HFF-Myc (cell line): ENCODE measurements at regions not wholly inside any gene's neighbourhood (a gene's known extent, or its start where the extent isn't known, plus 50 kb on each side); places are given as distances from the start of the nearest gene placed in this dataset.

Source experiments
- DNase-seq: peaks from one replicate; pipeline ENCODE4 v3.0.0-alpha.2; 2011; ENCODE audit warnings: low read depth; ENCODE audit errors: extremely low read depth
- H3K4me3 ChIP-seq: replicated peaks from 2 replicates; pipeline ENCODE4 v1.5.1; 2011; ENCODE audit warnings: low read depth, mild to moderate bottlenecking, control low read depth, low read length
- CTCF ChIP-seq: IDR thresholded peaks from 2 replicates; pipeline ENCODE4 v1.5.1; 2012; ENCODE audit warnings: mild to moderate bottlenecking, low read depth, low read length, control low read depth; ENCODE audit errors: missing control alignments

- H3K4me3 ChIP-seq: no peak overlapping the region
- DNase-seq: no peak
- TF ChIP-seq CTCF: no peak
These were observed 75.6 kb upstream of the SYNPR start for GRCh38 chr3:63202529-63202928.

GRCh38 chr3:63207066-63207590 is 71.0 kb upstream of the SYNPR start:
- DNase-seq: no peak
- TF ChIP-seq CTCF: no peak

GRCh38 chr3:63228087-63228486 is 50.0 kb upstream of the SYNPR start:
- no peak overlapping the region for H3K4me3 ChIP-seq
- no peak for TF ChIP-seq CTCF
- DNase-seq: no peak

More at GRCh38 chr3:63207066-63207590, 71.0 kb upstream of the SYNPR start:
- H3K4me3 ChIP-seq: no peak overlapping the region
